Left colon (tissue), 2 donors: ENCODE measurements at regions not wholly inside any gene's neighbourhood (a gene's known extent, or its start where the extent isn't known, plus 50 kb on each side); places are given as distances from the start of the nearest gene placed in this dataset.
A peak's percentile ranks its signal among the peaks of the same experiment; 100 is the strongest.
"Not testable (repeated sequence)": the region's sequence is repeated elsewhere in the genome, so short reads cannot be mapped to it uniquely, and the experiment has no call there.

Source experiments
- ATAC-seq: fragments of 200-7000 bp; cut with Tn5 transposase; one replicate; pipeline ENCODE4 v1.9.1; 2020; ENCODE audit warnings: mild to moderate bottlenecking, moderate library complexity
- DNase-seq, 2 donors: peaks; one replicate each; pipeline ENCODE4 v3.0.0-alpha.2; 2020
- intact Hi-C, 2 donors: fragments of 100-400 bp; cut with DNase I in 1 of 2; cut with micrococcal nuclease in 1 of 2; formaldehyde crosslinking; loops; one replicate each; pipeline versions ENCODE4 v1.11.2 to v1.14.0; 2022; cut with DNase I, micrococcal nuclease
- donor health status: DM: no; HTN: no; CAD: no.
- donor health status: DM: yes; HTN: yes; CAD: no.

GRCh38 chr21:35400233-35400939, 351.3 kb upstream of the RUNX1 start:
- peak; percentile 99 for ATAC-seq
- DNase-seq: peak in 1 of 2 donors; percentile 7
- intact Hi-C loops: loop anchor here in 1 of 2 donors (5.0 to 10.0 kb wide), 2 partner anchors 508 to 656 kb away; no protein-coding TSS in a partner anchor

DNA sequence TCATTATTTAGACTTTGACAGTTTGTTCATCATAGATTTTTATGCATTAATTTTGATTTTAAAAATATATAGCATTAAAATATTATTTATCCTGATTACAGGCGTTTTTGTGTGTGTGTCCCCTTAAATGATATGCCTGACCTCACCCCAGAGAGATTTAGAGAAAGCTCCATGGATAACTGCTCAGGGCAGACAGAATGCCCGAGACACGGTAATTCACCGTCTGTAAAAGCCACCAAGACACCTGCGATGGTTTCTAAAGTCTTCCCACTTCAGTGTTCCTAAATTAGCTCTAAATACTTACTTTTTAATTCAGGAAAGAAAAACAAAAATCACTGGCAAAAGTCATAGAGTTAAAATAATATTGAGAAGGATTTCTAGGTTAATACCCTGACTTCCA, 350.6 kb upstream of the RUNX1 start:
- DNase-seq (no peak), ATAC-seq (no peak)
- intact Hi-C loops: loop anchor here in 1 of 2 donors (5.0 to 10.0 kb wide), 2 partner anchors 507 to 655 kb away; no protein-coding TSS in a partner anchor

GRCh38 chr21:35399002-35399530, 350.0 kb upstream of the RUNX1 start:
- DNase-seq (no peak), ATAC-seq (no peak)
- intact Hi-C loops: no loop called here

DNA sequence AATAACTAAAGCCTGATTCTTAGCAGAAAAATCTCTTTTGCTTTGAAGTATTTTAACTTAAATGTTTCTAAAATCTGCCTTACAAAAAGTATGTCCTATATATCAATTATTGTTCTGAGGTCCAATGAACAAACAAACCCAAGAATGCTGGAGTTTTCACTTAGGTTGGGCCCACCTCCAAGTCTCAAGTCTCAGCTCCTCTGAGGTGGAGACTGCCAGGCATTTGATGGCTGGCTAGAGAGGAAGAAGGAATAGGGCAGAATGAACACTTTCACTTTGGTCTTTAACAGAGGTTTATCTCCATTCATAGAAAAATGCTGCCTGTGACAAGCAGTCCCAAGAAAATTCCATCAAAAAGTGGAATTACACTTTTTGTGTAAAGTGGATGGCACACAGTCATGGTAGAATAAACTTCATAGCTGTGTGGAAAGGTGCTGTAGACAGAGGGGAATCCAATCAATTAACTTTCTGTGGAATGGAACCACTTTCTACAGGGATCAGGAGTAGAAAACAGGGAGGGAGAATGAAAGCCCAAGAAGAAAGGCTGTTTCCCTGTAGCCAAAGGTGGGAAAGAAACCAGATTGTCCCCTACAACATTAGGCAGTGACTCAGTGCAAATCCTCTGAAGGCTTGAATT, 349.4 kb upstream of the RUNX1 start:
- intact Hi-C loops: no loop called here

GRCh38 chr21:35397781-35398180, 348.7 kb upstream of the RUNX1 start:
- DNase-seq: no peak
- intact Hi-C loops: no loop called here
- ATAC-seq: no peak

More for the DNA sequence above, 349.4 kb upstream of the RUNX1 start:
- DNase-seq: no peak
- ATAC-seq: no peak

GRCh38 chr21:35396655-35397054, 347.6 kb upstream of the RUNX1 start:
- intact Hi-C loops: no loop called here
- DNase-seq (no peak), ATAC-seq (no peak)

- ATAC-seq: no peak
- no peak for DNase-seq
- intact Hi-C loops: no loop called here
Measured at GRCh38 chr21:35395728-35396127, 346.6 kb upstream of the RUNX1 start.

GRCh38 chr21:35394634-35395369, 345.7 kb upstream of the RUNX1 start:
- no peak for DNase-seq
- intact Hi-C loops: no loop called here
- no peak for ATAC-seq

GRCh38 chr21:35394049-35394448, 344.9 kb upstream of the RUNX1 start:
- ATAC-seq (no peak), DNase-seq (no peak)
- intact Hi-C loops: no loop called here

- DNase-seq (peak in 1 of 2 donors; percentile 11), ATAC-seq (no peak)
- intact Hi-C loops: no loop called here
Measured at GRCh38 chr21:35390013-35390776, 341.1 kb upstream of the RUNX1 start.

DNA sequence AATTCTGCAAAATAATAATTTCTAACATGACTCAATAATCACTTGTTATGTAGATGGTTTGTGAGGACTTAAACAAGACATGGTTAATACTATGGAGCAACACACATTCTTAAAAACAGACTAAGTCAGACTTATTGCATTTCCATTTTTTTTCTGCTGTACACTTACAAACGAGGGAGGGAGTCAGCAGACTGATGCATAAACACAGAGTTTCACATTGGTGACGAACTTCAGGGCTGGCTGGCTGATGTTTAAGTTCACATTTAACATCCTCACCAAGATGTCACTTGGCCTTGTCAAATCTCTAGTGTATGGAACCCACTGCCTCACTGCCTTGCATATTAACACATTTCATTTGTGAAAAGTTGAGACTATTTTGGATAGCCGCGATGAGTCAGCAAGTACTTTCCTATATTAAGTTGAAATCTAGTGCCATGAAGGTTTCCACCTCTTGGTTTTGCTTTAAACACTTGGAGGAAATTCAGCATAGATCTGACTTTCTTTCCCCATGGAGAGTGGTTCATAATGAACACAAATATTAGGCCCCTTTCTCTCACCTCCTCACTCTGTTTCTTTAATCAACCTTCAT, 337.5 kb upstream of the RUNX1 start:
- intact Hi-C loops: no loop called here
- ATAC-seq (no peak), DNase-seq (no peak)

GRCh38 chr21:35384375-35384774, 335.3 kb upstream of the RUNX1 start:
- intact Hi-C loops: no loop called here
- ATAC-seq: no peak

DNA sequence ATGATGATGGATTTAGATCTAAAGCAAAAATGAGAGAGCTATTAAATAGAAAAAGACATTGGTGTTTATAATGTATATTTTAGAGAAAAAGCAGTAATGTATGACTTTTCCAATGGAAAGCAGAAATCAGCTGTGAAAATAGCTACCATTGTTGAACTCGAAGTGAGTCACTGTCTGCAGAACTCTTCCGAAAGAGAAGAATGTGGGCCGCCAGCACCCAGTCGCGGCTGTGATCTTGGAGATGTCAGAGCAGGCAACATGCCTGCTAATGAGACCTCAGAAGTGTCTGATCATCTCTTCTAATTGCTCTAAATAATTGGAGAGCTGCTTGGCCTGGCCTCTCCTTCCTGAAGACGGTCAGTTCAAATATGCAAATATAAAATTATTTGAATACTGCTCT, 333.6 kb upstream of the RUNX1 start:
- DNase-seq (no peak), ATAC-seq (no peak)
- intact Hi-C loops: no loop called here

More at GRCh38 chr21:35384375-35384774, 335.3 kb upstream of the RUNX1 start:
- DNase-seq: no peak

DNA sequence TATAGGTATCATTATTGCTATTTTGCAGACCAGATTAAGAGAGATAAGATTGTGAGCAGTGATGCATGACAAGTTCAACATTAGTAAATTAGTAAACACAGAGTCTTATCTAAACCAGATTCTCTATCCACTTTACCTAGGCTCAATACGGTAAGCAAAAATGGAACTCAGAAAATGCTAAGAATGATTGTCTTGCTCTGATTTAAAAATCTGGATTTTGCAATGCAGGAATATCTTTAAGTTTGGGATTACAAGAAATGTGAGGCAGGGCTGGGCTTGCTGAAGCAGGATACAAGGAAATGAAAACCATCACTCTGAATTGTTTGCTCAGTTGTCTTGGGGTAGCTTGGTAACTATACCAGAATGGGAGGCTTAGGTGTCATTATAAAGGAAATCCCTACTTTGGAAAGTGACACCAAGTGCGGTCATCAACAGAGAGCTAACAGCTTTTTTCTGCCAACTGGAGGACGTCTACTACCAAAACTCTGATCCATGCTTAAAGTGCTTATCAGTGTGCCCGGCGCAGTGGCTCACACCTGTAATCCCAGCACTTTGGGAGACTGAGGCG, 332.7 kb upstream of the RUNX1 start:
- intact Hi-C loops: no loop called here
- DNase-seq: no peak
- ATAC-seq: no peak

GRCh38 chr21:35380304-35380703, 331.2 kb upstream of the RUNX1 start:
- intact Hi-C loops, DNase-seq, ATAC-seq: not testable (repeated sequence)

DNA sequence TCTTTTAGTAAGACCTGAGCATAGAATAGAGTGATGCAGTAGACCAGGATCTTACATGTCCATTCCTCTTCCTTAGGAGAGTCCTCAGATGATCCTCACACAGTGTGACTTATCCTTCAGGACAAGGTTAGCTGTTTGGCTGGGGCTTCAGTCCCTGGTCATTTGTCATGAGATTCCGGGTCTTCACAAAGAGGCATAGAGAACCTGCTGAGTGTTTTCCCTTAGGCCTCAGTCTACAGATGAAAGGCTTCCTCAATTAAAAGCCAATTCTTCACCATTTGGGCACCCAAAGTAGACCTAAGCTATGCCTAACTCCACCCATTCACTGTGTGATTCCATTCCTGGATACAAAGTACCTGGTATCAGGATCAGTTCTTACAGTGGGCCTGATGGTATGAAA, 329.8 kb upstream of the RUNX1 start:
- no peak for ATAC-seq
- intact Hi-C loops: no loop called here

DNA sequence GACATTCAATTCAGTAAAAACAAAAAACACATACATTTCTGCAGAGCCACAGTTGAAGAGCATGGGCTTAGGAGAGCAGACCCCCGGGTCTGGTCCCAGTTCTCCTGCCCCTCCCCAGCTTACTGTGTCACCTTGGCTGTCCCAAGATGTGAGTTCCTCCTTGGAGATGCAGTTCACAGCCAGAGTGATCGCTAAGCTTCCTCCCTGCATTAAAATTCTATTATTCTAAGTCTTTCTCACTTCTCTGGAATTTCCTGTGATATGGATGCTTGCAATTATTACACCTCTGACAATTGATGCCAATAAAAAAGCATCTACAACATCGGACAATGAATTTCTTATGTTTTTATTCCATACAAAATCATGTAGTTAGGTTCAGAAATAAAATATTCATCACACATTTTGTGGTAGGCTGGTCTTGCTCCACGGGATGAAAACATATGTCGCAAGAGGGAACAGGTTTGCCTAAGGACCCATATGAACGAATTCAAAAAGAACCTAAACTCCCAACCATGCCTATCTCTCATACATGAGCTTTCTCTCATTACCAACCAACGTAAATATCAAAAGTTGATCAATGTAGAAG, 328.5 kb upstream of the RUNX1 start:
- intact Hi-C loops: no loop called here
- ATAC-seq (no peak), DNase-seq (no peak)

More for the DNA sequence above, 329.8 kb upstream of the RUNX1 start:
- no peak for DNase-seq
